ENCODE measurements at regions not wholly inside any gene's neighbourhood (a gene's known extent, or its start where the extent isn't known, plus 50 kb on each side); places are given as distances from the start of the nearest gene placed in this dataset.

DNA sequence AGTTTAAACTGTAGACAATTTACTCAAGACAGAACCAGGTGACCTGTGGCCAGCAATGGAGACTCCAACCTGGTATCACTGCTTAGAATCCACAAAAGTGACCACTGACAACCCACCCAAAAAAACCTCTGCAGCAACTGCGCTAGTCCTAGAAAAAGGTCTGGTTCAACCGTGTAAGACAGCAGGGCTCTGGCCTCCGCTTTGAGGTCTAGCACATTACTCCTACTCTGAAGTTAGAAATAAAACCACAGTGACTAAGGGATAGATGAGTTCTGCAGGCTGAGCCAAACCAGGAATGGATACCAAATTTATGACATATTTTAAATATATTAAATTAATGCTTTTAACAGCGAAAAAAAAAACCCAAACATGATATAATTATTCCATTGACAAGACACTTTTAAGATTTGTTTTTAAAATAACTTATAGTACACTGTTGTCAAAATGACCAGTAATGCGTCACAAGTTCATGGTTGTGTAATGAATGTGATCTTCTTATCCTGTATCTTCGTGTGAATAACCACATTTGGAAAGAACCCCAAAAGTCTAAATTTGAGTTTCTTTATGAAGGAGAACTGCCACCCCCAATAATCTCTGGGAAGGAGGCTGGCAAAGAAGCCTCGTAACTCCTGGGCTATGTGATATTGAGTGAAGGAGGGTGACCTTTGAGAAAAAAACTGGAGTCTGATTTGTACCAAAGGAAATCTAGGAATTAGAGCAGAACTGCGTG is 101.9 kb upstream of the SLC44A1 start:
- Mint-ChIP-seq H3K4me1 (peaks cover 4% of the 10 kb centered on the region), H3K9me3 (no peaks in the 10 kb centered on the region), H3K36me3 (ENCODE audit: low read depth) (no peaks in the 10 kb centered on the region), H3K4me3 (no peak overlapping the region), H3K27me3 (peaks cover 22% of the 10 kb centered on the region), H3K27ac (no peak overlapping the region)
- intact Hi-C loops (cut with micrococcal nuclease) = no loop called here
- DNase-seq = no peak

DNA sequence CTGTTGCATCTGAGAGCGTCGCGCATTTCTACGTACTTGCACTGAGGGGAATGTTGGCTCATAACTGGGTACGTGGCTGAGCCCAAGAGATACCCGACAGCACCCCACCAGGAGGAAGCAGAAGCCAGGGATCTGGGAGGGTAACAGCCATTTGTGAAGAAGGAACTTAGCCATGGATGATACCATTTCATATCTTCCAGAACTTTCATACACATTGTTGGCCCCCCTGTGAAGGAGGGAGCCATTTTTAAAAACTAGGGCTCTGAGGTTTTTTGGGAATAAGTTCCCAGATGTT is 101.4 kb upstream of the SLC44A1 start:
- no peak overlapping the region for H3K27ac Mint-ChIP-seq
- intact Hi-C loops (cut with micrococcal nuclease) = no loop called here
- H3K9me3 Mint-ChIP-seq = no peaks in the 10 kb centered on the region

DNA sequence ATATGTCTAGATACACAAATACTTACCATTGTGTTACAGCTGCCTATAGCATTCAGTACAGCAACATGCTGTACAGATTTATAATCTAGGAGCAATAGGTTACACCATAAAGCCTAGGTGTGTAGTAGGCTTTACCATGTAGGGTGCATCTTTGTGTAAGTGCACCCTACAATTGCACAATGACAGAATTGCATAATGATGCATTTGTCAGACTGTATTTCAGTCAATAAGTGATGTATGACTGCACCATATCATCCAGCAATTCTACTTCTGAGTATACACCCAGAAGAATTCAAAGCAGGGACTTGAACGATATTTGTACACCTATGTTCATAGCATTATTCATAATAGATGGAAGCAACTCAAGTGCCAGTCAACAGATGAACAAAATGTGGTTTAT is 100.4 kb upstream of the SLC44A1 start:
- intact Hi-C loops (cut with micrococcal nuclease) = no loop called here
- peaks cover 4% of the 10 kb centered on the region for H3K4me1 Mint-ChIP-seq
- no peaks in the 10 kb centered on the region for H3K9me3 Mint-ChIP-seq

More for the DNA sequence above, 101.4 kb upstream of the SLC44A1 start:
- no peak for DNase-seq
- peaks cover 24% of the 10 kb centered on the region for H3K27me3 Mint-ChIP-seq
- H3K4me3 Mint-ChIP-seq = no peak overlapping the region
- peaks cover 4% of the 10 kb centered on the region for H3K4me1 Mint-ChIP-seq
- no peaks in the 10 kb centered on the region for H3K36me3 Mint-ChIP-seq (ENCODE audit: low read depth)

DNA sequence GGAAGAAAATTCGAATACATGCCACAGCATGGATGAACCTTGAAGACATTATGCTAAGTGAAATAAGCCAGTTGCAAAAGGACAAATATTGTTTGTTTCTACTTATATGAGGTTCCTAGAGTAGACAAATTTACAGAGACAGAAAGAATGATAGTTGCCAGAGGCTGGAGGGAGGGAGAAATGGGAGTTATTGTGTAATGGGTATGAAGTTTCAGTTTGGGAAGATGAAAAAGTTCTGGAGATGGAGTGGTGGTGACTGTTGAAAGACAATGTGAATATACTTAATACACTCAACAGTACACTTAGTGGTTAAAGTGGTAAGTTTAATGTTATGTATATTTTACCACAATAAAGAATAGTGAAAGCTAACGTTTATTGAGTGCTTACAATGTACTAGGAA is 99.6 kb upstream of the SLC44A1 start:
- H3K4me3 Mint-ChIP-seq = no peak overlapping the region
- no peak for DNase-seq
- intact Hi-C loops (cut with micrococcal nuclease) = no loop called here
- no peaks in the 10 kb centered on the region for H3K36me3 Mint-ChIP-seq (ENCODE audit: low read depth)
- no peak overlapping the region for H3K27ac Mint-ChIP-seq
- H3K4me1 Mint-ChIP-seq = no peaks in the 10 kb centered on the region
- no peaks in the 10 kb centered on the region for H3K9me3 Mint-ChIP-seq
- peaks cover 21% of the 10 kb centered on the region for H3K27me3 Mint-ChIP-seq

More for the DNA sequence above, 100.4 kb upstream of the SLC44A1 start:
- Mint-ChIP-seq H3K4me3 (no peak overlapping the region), H3K27ac (no peak overlapping the region), H3K36me3 (ENCODE audit: low read depth) (no peaks in the 10 kb centered on the region), H3K27me3 (peaks cover 21% of the 10 kb centered on the region)
- DNase-seq = no peak

DNA sequence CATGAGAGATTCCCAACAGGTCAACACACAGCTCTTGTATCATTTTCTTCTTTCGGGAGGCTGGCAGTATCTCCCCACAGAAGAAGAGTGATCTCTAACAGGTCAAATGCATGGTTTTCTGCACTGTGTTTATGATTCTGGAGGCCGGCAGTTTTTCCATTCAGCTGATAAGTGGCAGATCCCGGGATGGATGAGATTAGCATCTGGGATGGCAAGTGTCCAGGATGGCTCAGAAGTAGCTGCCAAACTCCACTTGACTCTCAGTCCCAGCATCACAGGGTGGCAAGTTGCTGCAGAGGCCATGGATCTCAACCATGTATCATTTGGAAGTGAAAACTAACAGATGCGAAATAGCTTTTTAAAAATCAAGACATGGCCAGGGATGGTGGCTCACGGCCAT is 97.8 kb upstream of the SLC44A1 start:
- no peak for DNase-seq
- no peak overlapping the region for H3K4me3 Mint-ChIP-seq
- H3K4me1 Mint-ChIP-seq = no peaks in the 10 kb centered on the region
- intact Hi-C loops (cut with micrococcal nuclease) = no loop called here
- H3K27ac Mint-ChIP-seq = no peak overlapping the region
- H3K27me3 Mint-ChIP-seq = peaks cover 15% of the 10 kb centered on the region
- H3K36me3 Mint-ChIP-seq (ENCODE audit: low read depth) = no peaks in the 10 kb centered on the region
- no peaks in the 10 kb centered on the region for H3K9me3 Mint-ChIP-seq

DNA sequence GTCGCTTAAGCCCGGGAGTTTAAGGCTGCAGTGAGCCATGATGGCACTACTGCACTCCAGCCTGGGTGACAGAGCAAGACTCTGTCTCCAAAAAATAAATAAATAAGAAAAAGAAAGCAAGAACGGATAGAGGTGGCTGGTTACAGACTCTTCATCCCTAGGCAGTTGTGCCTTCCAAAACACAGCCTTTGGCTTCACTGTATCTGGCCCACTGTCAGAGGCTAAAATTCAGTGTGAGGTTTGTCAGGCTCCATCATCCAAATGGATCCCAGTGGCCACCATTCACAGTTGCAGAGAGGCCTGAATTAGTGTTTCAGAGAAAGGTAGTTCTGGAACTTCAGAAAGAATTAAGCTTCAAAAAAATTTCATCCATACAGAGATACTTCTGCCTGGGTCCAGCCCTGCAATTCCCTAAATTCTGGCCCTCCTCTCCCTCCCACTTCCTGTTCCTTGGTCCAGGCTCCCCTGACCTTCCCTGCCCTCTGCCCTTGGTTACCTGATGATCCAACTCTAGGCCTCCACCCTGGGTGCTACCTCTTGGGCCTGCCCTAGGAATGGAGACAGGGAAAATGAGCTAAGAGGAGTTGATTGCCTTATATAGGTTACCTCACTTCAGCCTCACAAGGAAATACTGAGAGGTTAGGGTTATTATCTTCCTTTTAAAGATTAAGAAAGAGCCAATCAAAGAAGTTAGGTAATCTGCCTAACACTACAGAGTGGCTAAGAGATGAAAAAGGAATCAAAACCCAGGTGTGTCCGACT is 97.2 kb upstream of the SLC44A1 start:
- Mint-ChIP-seq H3K27ac (no peak overlapping the region), H3K36me3 (ENCODE audit: low read depth) (no peaks in the 10 kb centered on the region), H3K4me1 (no peaks in the 10 kb centered on the region), H3K27me3 (peaks cover 12% of the 10 kb centered on the region), H3K4me3 (no peak overlapping the region), H3K9me3 (no peaks in the 10 kb centered on the region)
- DNase-seq = no peak
- intact Hi-C loops (cut with micrococcal nuclease) = no loop called here

DNA sequence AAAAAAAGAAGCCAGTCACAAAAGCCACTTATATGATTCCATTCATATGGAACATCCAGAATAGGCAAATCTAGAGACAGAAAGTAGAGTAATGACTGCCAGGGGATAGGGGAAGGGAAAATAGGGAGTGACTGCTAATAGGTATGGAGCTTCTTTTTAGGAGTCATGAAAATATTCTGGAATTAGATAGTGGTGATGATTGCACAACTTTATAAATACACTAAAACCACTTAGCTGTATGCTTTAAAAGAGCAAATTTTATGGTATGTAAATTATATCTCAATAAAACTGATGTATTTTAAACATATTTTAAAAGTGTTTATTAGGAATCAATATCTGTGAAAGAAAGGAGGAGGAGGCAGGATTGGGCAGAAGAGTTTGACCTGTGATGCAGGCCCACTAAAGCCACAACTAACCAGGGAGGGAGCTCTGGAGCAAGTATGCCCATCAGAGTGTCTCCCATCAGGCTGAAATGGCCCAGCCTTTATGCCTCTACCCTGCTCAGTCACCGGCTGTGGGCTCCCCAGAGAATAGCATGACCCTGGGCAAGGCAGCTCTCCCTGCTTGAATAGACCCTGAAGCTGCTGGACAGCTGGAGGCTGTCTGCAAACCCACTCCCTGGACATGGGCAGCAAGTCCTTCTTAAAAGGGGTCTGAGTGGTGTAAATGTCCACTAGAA is 96.0 kb upstream of the SLC44A1 start:
- Mint-ChIP-seq H3K27ac (no peak overlapping the region), H3K4me1 (no peaks in the 10 kb centered on the region), H3K36me3 (ENCODE audit: low read depth) (no peaks in the 10 kb centered on the region), H3K9me3 (no peaks in the 10 kb centered on the region), H3K4me3 (no peak overlapping the region), H3K27me3 (peaks cover 11% of the 10 kb centered on the region)
- no peak for DNase-seq
- intact Hi-C loops (cut with micrococcal nuclease) = no loop called here

DNA sequence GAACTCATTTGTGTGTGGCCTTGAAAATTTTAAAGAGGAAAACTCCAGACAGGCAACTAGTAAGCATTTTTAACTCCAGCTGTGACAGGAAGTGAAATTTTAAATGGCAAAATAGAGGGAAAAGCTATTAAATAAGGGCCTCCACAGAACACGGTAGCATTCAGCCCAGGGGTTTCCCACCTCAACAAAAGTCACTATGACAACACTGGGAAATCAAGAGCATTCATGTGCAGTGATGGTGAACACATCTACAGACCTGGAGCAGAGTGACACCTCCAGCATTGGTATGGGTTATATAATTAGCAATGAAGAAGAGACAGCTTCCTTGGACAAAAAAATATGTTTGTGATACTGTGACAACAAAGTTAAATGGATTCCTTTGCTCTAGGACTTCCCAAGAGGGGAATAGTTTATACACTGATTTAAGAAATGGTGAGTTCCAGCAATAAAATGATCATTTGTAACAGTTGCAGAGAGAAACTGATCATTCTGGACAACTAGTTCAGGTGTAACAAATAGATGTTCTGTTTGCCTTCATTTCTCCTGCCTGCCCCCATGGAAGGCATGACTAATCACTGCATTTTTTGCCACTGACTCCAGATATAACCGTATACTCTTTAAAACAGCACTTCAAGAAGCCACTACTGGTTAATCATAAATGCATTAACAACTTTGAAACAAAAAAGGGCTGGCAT is 93.3 kb upstream of the SLC44A1 start:
- H3K36me3 Mint-ChIP-seq (ENCODE audit: low read depth) = no peaks in the 10 kb centered on the region
- peaks cover 5% of the 10 kb centered on the region for H3K27me3 Mint-ChIP-seq
- DNase-seq = no peak
- no peak overlapping the region for H3K4me3 Mint-ChIP-seq
- H3K4me1 Mint-ChIP-seq = peaks cover 3% of the 10 kb centered on the region
- H3K27ac Mint-ChIP-seq = no peak overlapping the region
- intact Hi-C loops (cut with micrococcal nuclease) = loop anchor here (10.0 kb wide), 1 partner anchor 366 kb away; no protein-coding TSS in a partner anchor
- H3K9me3 Mint-ChIP-seq = no peaks in the 10 kb centered on the region

DNA sequence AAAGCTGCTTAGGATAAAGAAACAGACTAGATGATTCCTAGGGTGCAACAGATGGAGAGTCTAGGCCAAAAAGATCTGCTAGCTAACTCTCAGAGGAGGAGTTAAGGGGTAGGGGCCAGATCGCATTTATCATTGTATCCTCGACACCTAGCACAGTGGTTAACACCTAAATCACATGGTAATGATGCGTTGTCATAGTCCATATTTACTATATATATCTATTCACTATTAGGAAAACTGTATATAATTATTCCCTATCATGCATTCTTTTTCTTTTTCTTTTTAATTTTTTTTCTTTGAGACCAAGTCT is 92.8 kb upstream of the SLC44A1 start:
- Mint-ChIP-seq H3K4me1 (peaks cover 3% of the 10 kb centered on the region), H3K9me3 (no peaks in the 10 kb centered on the region), H3K36me3 (ENCODE audit: low read depth) (no peaks in the 10 kb centered on the region), H3K27me3 (peaks cover 3% of the 10 kb centered on the region), H3K27ac (no peak overlapping the region), H3K4me3 (no peak overlapping the region)
- DNase-seq = no peak
- intact Hi-C loops (cut with micrococcal nuclease) = loop anchor here (10.0 kb wide), 1 partner anchor 367 kb away; no protein-coding TSS in a partner anchor

DNA sequence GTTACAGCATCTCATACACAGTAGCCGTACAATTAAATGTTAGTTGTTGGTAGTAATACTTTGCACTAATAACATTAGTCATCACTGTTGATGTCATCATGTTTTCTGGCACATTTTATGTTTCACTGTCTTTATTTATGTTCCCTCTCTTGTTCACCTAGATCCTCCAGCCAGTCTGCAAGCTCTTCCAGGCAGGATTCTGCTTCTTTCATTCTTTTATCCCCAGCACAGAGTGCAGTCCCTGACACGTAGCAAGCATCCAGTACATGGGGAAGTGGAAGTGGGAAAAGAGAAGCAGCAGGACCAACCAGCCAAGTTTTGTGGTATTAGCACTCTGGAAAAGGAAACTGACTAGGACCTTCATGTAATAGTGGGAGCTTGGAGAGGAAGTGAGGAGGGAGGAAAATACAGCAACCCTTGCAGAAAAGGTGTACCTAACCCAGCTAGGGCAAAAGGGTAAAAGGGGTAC is 89.7 kb upstream of the SLC44A1 start:
- intact Hi-C loops (cut with micrococcal nuclease) = loop anchor here (10.0 kb wide), 1 partner anchor 370 kb away; no protein-coding TSS in a partner anchor
- H3K27ac Mint-ChIP-seq = no peak overlapping the region
- DNase-seq = no peak
- H3K4me3 Mint-ChIP-seq = no peak overlapping the region
- H3K36me3 Mint-ChIP-seq (ENCODE audit: low read depth) = no peaks in the 10 kb centered on the region
- peaks cover 6% of the 10 kb centered on the region for H3K4me1 Mint-ChIP-seq
- no peaks in the 10 kb centered on the region for H3K9me3 Mint-ChIP-seq
- no peaks in the 10 kb centered on the region for H3K27me3 Mint-ChIP-seq

DNA sequence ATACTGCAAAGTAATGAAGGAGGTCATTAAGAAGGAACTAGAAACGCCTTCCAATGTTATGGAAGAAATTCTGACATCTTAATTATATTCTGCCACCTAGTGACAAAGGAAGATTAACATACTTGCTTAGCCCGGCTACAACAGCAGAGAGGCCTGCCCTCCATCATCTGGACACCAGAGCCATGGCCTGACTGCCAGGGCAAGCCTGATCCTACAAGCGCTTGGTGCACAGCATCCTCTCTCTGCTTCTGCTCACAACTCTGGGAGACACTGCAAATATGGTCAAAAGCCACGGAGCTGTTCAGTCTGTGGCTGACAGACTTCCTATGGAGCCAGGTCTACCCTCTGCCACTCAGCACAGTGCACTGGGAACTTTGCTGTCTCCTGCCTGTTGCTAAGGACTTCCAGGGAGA is 87.3 kb upstream of the SLC44A1 start:
- Mint-ChIP-seq H3K27ac (no peak overlapping the region), H3K36me3 (ENCODE audit: low read depth) (no peaks in the 10 kb centered on the region), H3K4me3 (no peak overlapping the region), H3K4me1 (peaks cover 6% of the 10 kb centered on the region), H3K27me3 (peaks cover under 1% of the 10 kb centered on the region), H3K9me3 (no peaks in the 10 kb centered on the region)
- intact Hi-C loops (cut with micrococcal nuclease) = loop anchor here (1.0 to 10.0 kb wide), 3 partner anchors 230 to 372 kb away; no protein-coding TSS in a partner anchor
- peak; percentile 68 for DNase-seq

DNA sequence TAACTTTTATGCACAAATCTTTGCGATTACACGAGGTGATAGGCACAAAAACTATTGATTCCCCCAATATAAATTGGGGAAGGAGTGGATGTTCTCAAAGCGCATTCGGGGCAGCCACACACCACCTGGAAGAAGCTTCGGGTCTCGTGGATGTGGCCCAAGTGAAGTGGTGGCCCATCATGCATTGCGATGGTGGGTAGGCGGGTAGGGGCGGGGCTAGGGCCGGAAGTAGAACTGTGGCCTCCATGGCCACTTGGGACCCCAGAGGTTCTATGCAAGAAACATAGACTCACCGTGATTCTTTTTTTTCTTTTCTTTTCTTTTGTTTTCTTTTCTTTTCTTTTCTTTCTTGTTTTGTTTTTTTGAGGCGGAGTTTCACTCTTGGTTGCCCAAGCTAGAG is 86.4 kb upstream of the SLC44A1 start:
- no peaks in the 10 kb centered on the region for H3K9me3 Mint-ChIP-seq
- H3K4me1 Mint-ChIP-seq = peaks cover 6% of the 10 kb centered on the region
- H3K27ac Mint-ChIP-seq = no peak overlapping the region
- no peaks in the 10 kb centered on the region for H3K36me3 Mint-ChIP-seq (ENCODE audit: low read depth)
- no peak overlapping the region for H3K4me3 Mint-ChIP-seq
- intact Hi-C loops (cut with micrococcal nuclease) = loop anchor here (10.0 kb wide), 1 partner anchor 373 kb away; no protein-coding TSS in a partner anchor
- H3K27me3 Mint-ChIP-seq = peaks cover 2% of the 10 kb centered on the region
- no peak for DNase-seq

DNA sequence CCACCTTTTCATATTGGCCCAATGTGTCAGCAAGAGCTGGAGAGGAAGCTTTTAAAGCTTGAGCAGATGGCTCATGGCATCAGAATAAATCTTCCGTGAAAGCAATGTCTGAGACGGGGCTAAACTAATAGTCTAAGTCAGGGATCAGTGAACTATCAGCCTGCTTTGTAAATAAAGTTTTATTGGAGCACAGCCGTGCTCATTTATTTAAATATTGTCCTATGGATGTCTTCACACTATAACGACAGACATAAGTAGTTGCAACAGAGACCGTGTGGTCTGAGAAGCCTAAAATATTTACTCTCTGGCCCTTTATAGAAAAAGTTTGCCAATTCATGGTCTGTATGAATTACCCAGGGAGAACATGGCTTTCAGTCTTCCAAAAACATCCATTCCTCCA is 85.6 kb upstream of the SLC44A1 start:
- peaks cover 6% of the 10 kb centered on the region for H3K4me1 Mint-ChIP-seq
- DNase-seq = no peak
- no peaks in the 10 kb centered on the region for H3K36me3 Mint-ChIP-seq (ENCODE audit: low read depth)
- H3K27me3 Mint-ChIP-seq = peaks cover 2% of the 10 kb centered on the region
- intact Hi-C loops (cut with micrococcal nuclease) = loop anchor here (1.0 to 10.0 kb wide), 2 partner anchors 256 to 374 kb away; no protein-coding TSS in a partner anchor
- H3K4me3 Mint-ChIP-seq = no peak overlapping the region
- no peaks in the 10 kb centered on the region for H3K9me3 Mint-ChIP-seq
- H3K27ac Mint-ChIP-seq = no peak overlapping the region
